ENCODE measurements at regions not wholly inside any gene's neighbourhood (a gene's known extent, or its start where the extent isn't known, plus 50 kb on each side); places are given as distances from the start of the nearest gene placed in this dataset.
A peak's percentile ranks its signal among the peaks of the same experiment; 100 is the strongest.

- DNase-seq, result no peak
These were observed 178.7 kb downstream of the SPRY1 start for GRCh38 chr4:123575291-123575690.

DNA sequence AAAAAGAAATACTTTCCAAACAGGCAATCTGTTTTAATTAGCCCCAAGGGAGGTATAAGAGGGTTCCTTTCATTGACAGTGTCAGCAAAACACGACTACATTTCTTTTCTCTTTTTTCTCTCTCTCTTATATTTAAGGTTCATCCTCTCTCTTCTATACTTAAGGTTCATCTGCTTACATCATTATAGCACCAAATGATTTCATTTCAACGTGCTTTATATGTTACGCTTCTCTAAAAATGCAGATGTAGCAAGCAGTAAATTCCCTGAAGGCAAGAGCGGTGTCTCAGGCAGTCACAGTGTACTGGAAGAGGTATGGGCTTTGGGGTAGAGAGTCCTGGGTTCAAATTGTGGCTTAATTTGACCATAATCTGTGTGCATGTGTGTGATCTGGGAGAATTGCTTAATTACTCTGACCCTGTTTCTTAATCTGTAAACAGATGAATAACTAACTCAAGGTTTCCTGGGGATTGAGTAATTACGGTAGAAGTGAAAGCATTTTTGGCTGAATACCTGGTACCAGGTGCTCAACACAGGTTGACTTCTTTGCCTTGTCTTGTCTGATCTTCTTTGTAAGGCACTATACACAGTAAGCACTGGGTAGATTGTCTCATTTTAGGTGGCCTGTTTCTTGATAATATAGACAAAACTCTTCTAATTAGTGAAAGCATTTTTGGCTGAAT lies 180.8 kb downstream of the SPRY1 start:
- DNase-seq, result no peak

DNA sequence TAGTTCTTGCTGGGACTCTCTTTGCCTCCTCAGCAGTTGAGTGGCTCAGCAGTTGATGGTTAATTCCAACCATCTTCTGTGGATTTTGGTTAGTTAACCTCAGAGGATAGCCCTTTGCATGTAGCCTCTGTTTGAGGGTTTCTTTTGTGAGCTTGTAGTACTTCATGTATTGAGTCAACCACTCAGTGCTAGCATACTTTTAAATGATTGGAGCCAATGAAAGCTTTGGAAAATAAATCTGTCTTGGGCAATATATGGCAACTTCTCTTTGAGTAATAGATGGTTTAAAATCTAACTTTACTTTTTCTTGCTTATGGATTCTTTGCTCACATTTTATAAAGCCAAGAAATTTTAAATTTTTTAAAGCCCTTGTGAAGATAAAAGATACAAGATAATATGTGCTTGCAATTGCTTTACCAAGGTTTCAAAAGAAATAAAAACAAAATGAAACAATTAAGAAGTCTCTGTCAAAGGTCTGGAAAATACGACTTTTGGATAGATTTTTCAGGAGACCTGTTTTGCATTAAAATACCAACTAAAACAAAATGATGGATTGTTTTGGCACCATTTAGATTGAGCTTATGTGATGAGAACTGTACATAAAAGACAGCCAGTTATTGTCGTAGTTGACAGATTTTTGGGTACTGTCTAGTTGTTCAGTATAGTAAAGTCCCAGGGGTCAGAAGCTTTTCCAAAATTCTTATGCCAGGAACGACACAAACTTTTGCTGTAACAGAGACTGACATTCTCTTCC lies 181.9 kb downstream of the SPRY1 start:
- DNase-seq, result no peak

- no peak for DNase-seq
These were observed 183.4 kb downstream of the SPRY1 start for GRCh38 chr4:123579961-123580360.

DNA sequence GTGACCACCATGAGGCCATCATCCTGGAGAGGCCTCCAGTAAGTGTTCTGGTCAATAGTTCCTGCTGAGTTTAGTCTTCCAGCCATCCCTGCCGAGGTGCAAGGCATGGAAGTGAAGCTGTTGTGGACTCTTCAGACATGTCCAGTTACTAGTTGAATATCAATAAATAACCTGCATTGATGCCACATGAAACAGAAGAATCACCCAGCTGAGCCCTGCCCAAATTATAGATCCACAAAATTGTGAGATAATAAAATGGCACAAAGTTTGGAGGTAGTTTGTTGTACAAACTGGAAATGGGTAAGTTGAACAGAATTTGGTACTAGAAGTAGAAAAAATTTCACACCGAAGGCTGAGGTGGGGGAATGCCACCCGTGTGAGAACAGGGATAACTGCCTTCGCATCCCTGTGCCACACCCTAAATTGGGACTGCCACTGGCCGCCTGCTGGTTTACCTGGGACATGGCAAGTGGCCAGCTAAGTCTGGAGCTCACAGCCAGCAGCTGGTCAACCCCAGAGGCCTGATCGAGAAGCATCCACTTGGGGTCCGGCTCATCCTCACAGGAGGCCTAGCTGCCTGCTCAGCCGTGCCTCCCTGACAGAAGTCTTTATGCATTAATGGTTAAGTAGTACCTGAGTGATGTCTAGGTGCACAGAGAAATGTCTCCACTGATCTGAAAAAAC lies 184.5 kb downstream of the SPRY1 start:
- DNase-seq, result no peak

DNA sequence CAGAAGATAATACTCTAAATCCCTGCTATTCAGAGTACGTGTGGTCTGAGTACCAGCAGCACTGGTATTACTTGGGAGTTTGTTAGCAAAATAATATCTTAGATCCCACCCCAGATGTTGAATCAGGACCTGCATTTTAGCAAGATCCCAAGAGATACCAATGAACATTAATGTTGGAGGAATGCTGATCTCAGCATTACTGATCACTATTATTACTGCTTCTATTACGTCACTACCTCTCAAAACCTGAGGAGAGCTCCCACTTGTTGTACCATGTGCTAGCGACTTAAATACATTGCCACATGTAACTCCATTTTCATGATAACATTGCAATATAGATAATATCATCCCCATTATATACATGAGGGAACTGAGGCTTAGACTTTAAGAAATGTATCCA lies 185.2 kb downstream of the SPRY1 start:
- DNase-seq, result no peak

DNA sequence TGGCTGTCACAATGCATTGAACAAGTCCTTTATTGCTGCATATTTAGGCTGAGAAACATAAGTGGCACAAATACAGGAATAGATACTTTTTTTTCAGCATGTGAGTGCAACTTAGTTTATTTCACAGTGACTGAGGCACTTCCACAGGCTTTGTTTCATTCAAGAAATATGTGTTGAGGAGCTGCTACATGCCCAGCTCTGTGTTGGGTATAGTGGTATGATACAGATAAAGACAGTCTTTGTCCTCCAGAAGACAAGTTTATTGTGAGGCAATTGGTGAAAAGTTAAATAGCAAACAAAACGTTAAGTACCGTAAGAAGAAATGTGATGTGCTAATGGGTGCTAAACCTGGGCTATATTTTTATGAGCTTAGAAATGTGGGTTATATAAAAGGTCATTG lies 186.4 kb downstream of the SPRY1 start:
- no peak for DNase-seq

DNA sequence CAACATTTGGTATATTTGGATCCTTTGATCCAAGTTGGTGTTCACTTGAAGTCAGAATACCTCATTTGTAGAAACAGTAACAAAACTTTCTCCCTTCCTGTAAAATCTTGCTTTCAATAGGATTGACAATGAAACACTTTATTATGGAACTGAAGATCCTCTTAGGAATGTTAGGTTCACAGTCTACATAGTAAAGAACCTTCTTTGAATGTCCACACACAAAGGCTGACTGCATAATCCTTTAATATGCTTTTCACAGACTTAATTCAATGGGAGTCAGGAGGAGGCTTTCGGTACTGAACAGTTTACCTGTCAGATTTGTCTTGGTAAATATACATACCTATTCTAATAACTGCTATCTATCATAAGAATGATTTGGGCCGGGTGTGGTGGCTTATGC lies 188.5 kb downstream of the SPRY1 start:
- DNase-seq, result no peak

GRCh38 chr4:123587983-123588494 lies 191.4 kb downstream of the SPRY1 start:
- DNase-seq, result no peak

DNA sequence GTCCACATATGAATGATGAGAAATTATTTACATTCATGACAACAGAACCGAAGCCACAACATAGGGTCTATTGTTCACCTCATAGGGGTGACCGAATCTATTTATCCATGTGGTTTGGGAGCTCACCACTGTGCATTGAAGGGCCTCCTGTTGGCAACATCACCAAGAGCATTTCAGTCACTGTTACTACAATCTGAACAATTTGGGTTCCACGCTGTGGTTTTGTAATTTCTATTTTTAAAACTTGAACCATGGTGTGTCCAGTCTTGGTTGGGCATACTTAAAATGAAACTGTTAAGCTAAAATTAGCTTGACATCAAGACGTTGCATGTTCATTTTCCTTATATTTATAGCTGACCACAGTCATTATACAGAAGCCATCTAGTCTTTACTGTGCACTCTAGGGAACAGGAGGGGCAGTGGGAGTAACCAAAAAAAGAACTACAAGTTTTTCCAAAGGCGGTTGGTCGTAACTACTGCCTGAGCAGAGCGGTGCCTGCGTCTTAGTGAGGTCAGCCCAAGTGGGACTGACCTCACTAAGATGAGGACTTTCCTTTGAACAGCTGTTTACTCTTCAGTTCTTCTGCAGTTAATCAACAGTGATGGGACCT lies 192.1 kb downstream of the SPRY1 start:
- no peak for DNase-seq

- no peak for DNase-seq
These were observed 192.7 kb downstream of the SPRY1 start for GRCh38 chr4:123589301-123589700.

GRCh38 chr4:123591875-123592274 lies 195.3 kb downstream of the SPRY1 start:
- no peak for DNase-seq

- no peak for DNase-seq
These were observed 197.1 kb downstream of the SPRY1 start for GRCh38 chr4:123593655-123594054.

DNA sequence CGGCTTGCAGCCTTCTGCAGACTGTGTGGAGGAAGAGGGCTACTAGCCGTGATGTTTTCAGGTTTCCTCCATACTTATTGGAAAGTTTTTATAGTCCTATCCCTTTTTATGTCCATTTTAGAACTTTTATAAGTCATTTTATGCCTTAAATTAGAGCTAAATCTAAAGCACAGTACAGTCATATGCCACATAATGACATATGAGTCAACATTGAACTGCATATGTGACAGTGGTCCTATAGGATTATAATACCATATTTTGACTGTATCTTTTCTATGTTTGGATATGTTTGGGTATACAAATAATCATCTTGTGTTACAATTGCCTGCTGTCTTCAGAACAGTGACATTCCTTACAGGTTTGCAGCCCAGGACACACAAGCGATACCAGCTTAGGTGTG lies 200.2 kb downstream of the SPRY1 start:
- no peak for DNase-seq

DNA sequence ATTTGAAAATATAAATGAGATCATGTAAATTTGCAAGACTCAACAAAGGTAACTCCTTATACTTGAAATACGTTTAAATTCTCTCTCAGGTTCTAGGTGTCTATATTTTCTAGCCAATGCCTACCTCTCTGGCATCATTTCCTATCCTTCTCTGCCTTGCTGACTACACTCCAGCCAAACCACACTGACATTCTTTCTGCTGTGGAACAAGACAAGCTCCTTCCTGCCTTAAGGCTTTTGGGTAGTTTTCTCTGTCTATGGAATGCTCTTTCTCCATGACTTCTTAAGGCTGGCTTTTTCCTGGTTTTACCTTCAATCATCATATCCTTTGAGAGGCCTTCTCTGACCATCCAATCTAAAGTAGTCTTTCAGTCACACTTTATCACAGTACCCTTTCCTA lies 201.0 kb downstream of the SPRY1 start:
- no peak for DNase-seq

- DNase-seq, result no peak
These were observed 201.7 kb downstream of the SPRY1 start for GRCh38 chr4:123598331-123598730.

GRCh38 chr4:123599061-123599919 lies 202.7 kb downstream of the SPRY1 start:
- no peak for DNase-seq

- peak in 1 of 2 experiments; percentile 42 for DNase-seq
These were observed 203.6 kb downstream of the SPRY1 start for GRCh38 chr4:123599920-123600810.

- DNase-seq, result no peak
These were observed 204.7 kb downstream of the SPRY1 start for GRCh38 chr4:123600987-123601904.

DNA sequence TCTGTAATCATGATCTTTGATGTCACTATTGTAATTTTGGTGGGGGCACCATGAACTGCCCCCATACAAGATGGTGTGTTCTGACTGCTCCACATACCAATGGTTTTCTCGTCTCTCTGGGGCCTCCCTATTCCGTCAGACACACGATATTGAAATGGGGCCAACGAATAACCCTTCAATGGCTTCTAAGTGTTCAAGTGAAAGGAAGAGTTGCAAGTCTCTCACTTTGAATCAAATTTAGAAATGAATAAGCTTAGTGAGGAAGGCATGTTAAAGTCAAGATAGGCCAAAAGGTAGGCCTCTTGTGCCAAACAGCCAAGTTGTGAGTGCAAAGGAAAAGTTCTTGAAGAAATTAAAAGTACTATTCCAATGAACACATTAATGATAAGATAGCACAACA lies 205.4 kb downstream of the SPRY1 start:
- DNase-seq, result no peak
